RWPE2 (cell line): ENCODE measurements at regions not wholly inside any gene's neighbourhood (a gene's known extent, or its start where the extent isn't known, plus 50 kb on each side); places are given as distances from the start of the nearest gene placed in this dataset.

Experiments
- ATAC-seq: fragments of 200-7000 bp; cut with Tn5 transposase; 3 replicates; pipeline ENCODE4 v1.9.1; 2021; ENCODE audit warnings: low read depth
- DNase-seq: peaks from one replicate; pipeline ENCODE4 v3.0.0-alpha.2; 2020; ENCODE audit warnings: low spot score
- H3K27ac ChIP-seq: fragments of 450-650 bp; 2 replicates; pipeline ENCODE4 v1.5.1; 2017; ENCODE audit warnings: mild to moderate bottlenecking; ENCODE audit not compliant: poor library complexity, severe bottlenecking
- H3K27me3 ChIP-seq: fragments of 250-450 bp; sonication (Bioruptor Pico); 2 replicates; pipeline ENCODE4 v1.5.1; 2021; ENCODE audit warnings: mild to moderate bottlenecking, moderate library complexity; ENCODE audit not compliant: insufficient read depth, poor library complexity, severe bottlenecking
- H3K36me3 ChIP-seq: fragments of 250-450 bp; sonication (Bioruptor Pico); 2 replicates; pipeline ENCODE4 v1.5.1; 2020; ENCODE audit warnings: low read depth, mild to moderate bottlenecking, moderate library complexity
- H3K4me1 ChIP-seq: fragments of 250-450 bp; sonication (Bioruptor Pico); 2 replicates; pipeline ENCODE4 v1.5.1; 2021; ENCODE audit warnings: mild to moderate bottlenecking, moderate library complexity; ENCODE audit not compliant: insufficient read depth, poor library complexity, severe bottlenecking
- H3K4me3 ChIP-seq: fragments of 250-450 bp; sonication (Bioruptor Pico); 2 replicates; pipeline ENCODE4 v1.5.1; 2021; ENCODE audit warnings: mild to moderate bottlenecking, moderate library complexity; ENCODE audit not compliant: severe bottlenecking
- H3K9me3 ChIP-seq: fragments of 250-450 bp; sonication (Bioruptor Pico); 2 replicates; pipeline ENCODE4 v1.5.1; 2021; ENCODE audit warnings: mild to moderate bottlenecking, moderate library complexity; ENCODE audit not compliant: severe bottlenecking
- CTCF ChIP-seq: fragments of 450-650 bp; IDR thresholded peaks from one replicate; pipeline ENCODE4 v1.5.1; 2017; ENCODE audit warnings: mild to moderate bottlenecking, moderate library complexity; ENCODE audit not compliant: poor library complexity, severe bottlenecking

- H3K4me3 ChIP-seq: no peak overlapping the region
- ATAC-seq (no peak), DNase-seq (no peak)
- peaks cover 39% of the 10 kb centered on the region for H3K4me1 ChIP-seq
- no peaks in the 10 kb centered on the region for H3K9me3 ChIP-seq
- no peak for TF ChIP-seq CTCF
- no peaks in the 10 kb centered on the region for H3K27me3 ChIP-seq
- peak overlapping the region; percentile 50 for H3K27ac ChIP-seq
- H3K36me3 ChIP-seq: no peaks in the 10 kb centered on the region
These were observed 169.5 kb downstream of the NUFIP1 start for GRCh38 chr13:44819772-44820171.

- H3K4me3 ChIP-seq: no peak overlapping the region
- peaks cover 40% of the 10 kb centered on the region for H3K4me1 ChIP-seq
- DNase-seq (no peak), ATAC-seq (peak; percentile 78)
- H3K27me3 ChIP-seq: no peaks in the 10 kb centered on the region
- no peak for TF ChIP-seq CTCF
- no peaks in the 10 kb centered on the region for H3K36me3 ChIP-seq
- no peaks in the 10 kb centered on the region for H3K9me3 ChIP-seq
- H3K27ac ChIP-seq: peak overlapping the region; percentile 50
These were observed 170.0 kb downstream of the NUFIP1 start for GRCh38 chr13:44819245-44819644.

- Histone ChIP-seq H3K9me3 (no peaks in the 10 kb centered on the region), H3K27ac (peak overlapping the region; percentile 84), H3K36me3 (no peaks in the 10 kb centered on the region), H3K4me3 (no peak overlapping the region), H3K4me1 (peaks cover 40% of the 10 kb centered on the region), H3K27me3 (no peaks in the 10 kb centered on the region)
- DNase-seq: no peak
- ATAC-seq: no peak
- TF ChIP-seq CTCF: peak; percentile 14
These were observed 170.8 kb downstream of the NUFIP1 start for GRCh38 chr13:44818428-44818827.

GRCh38 chr13:44818016-44818415, 171.3 kb downstream of the NUFIP1 start:
- H3K4me1 ChIP-seq: peaks cover 40% of the 10 kb centered on the region
- no peak for TF ChIP-seq CTCF
- no peak for ATAC-seq
- H3K9me3 ChIP-seq: no peaks in the 10 kb centered on the region
- H3K27ac ChIP-seq: peak overlapping the region; percentile 84
- DNase-seq: no peak
- H3K27me3 ChIP-seq: no peaks in the 10 kb centered on the region
- no peaks in the 10 kb centered on the region for H3K36me3 ChIP-seq
- no peak overlapping the region for H3K4me3 ChIP-seq

- no peaks in the 10 kb centered on the region for H3K36me3 ChIP-seq
- DNase-seq: no peak
- 0 out of 3 replicates have a peak, but pooled peaks have one; percentile 9 for ATAC-seq
- no peak overlapping the region for H3K4me3 ChIP-seq
- peaks cover 40% of the 10 kb centered on the region for H3K4me1 ChIP-seq
- H3K27me3 ChIP-seq: no peaks in the 10 kb centered on the region
- peak overlapping the region; percentile 84 for H3K27ac ChIP-seq
- no peak for TF ChIP-seq CTCF
- no peaks in the 10 kb centered on the region for H3K9me3 ChIP-seq
These were observed 172.1 kb downstream of the NUFIP1 start for GRCh38 chr13:44817131-44817671.
